ENCODE measurements at regions not wholly inside any gene's neighbourhood (a gene's known extent, or its start where the extent isn't known, plus 50 kb on each side); places are given as distances from the start of the nearest gene placed in this dataset.

DNA sequence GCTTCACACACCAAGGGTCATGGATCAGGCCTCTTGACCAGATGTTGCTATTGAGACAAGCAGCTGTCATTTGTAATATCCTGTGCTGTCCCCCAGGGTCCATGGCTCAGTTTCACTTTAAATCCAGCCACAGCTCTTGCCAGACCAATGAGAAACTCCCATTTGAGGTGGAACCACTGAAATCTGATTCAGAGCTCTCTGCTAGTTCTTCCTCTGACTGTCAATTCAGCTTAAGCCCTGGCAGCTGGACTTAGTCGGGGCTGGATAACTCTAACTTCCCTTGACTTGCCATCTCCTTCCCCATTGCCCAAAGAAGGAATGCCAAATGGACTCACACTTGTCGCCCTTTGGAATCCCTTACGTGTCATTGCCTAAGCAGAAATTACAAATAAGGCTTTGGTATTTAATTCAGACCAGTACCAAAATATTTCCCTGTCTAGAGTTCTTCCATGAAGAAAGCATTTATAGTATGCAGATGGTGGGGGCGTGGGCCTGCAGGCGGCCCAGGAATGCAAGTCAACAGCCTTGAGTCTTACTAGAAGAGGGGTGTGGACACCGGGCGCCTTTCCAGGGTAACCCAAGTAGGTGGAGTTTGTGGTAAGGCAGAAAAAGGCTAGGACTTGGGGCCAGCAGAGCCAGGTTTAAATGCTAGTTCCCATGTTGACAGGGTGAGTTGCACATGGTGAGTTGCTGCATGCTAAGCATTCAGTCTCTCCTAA is 96.9 kb upstream of the TMPO start:
- TF ChIP-seq EZH2 (IDR thresholded peaks at IDR 0.05) (no peak), POLR2AphosphoS5 (IDR thresholded peaks at IDR 0.05; ENCODE audit: borderline replicate concordance, low read depth, low read length) (no peak)

Measured in SK-N-MC (cell line).